ENCODE measurements at regions not wholly inside any gene's neighbourhood (a gene's known extent, or its start where the extent isn't known, plus 50 kb on each side); places are given as distances from the start of the nearest gene placed in this dataset.

DNA sequence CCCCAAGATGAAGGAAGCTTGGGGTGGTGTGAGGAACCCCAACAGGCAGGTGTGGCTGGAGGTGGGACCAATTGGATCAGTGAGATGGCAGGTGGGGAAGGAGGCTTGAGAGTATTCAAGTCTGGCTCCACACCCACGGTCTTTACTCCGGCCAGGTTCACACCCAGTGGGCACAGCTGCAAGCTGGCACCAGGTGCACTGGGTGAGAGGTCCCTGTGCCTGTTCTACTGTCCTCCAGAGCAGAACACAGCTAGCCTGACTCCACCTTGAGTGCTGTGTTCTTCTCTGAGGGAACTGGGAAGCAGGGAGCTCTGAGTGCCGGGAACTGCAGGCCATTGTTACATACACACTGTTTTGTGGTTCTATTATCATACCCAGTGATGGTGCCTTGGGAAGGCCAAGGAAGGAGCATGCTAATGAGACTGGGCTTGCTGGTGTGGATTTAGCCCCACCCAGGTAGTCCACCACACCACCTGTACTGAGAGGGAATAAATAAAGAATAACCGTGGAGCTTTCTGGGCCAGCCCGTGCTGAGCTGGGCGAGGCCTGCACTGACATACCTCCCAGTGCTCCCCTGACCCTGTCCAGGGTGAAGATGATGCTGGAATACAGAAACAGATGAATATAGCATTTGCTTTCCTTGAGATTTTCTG lies 93.4 kb downstream of the ABHD5 start:
- no peak for DNase-seq (ENCODE audit: low spot score)

DNA sequence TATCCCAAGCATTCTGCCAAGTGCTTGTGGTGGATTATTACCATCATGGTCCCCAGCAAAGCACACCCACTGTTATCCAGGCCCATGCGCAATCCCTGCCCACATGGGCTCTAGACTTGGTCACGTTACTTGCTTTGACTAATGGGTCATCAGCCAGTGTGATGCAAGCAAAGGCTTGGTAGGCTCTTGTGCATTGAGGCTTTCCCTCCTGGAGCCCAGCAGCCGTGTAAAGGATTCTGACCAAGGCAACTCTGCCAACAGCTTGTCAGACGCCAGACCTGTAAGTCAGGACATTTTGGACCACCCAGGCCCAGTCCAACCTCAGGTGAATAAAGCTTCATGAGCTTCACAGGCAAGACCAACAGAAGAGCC lies 93.9 kb downstream of the ABHD5 start:
- no peak for DNase-seq (ENCODE audit: low spot score)

DNA sequence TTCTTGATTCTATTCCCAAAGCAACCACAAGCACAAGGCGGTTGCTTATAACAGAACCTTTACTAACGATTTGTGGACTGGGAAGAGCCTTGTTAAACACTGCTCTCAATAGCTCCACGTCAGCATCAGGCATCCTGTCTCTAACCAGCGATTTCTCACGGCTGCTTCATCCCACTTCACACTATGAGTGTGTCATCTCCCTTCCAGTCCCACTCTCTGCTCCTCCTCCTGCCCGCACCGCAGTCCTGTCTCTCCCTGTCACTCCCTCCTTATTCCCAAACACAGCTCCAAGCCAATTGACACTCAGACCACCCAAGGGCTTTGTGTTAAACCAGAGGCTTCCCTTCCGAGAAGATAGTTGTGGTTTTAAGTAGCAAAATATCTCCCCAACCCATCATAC lies 94.8 kb downstream of the ABHD5 start:
- DNase-seq (ENCODE audit: low spot score), result peak; percentile 76

DNA sequence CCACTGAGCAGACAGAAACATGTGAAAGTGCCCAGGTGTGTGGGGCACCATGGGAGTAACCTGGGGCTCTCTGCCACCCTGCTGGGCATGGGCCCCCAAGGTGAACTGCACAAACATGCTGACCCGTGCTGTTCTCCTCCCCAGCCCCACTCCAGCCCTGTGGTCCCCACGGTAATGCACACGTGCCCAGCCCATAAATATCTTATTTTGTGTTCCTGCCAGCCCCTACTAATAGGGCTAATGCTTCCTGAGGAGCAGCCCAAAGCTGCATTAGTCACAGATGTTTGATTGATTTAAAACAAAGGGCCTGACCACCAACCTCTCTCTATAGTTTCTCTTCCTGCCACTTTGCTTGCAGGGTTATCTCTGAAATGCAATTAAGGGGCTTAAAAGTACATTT lies 95.4 kb downstream of the ABHD5 start:
- DNase-seq (ENCODE audit: low spot score), result no peak

DNA sequence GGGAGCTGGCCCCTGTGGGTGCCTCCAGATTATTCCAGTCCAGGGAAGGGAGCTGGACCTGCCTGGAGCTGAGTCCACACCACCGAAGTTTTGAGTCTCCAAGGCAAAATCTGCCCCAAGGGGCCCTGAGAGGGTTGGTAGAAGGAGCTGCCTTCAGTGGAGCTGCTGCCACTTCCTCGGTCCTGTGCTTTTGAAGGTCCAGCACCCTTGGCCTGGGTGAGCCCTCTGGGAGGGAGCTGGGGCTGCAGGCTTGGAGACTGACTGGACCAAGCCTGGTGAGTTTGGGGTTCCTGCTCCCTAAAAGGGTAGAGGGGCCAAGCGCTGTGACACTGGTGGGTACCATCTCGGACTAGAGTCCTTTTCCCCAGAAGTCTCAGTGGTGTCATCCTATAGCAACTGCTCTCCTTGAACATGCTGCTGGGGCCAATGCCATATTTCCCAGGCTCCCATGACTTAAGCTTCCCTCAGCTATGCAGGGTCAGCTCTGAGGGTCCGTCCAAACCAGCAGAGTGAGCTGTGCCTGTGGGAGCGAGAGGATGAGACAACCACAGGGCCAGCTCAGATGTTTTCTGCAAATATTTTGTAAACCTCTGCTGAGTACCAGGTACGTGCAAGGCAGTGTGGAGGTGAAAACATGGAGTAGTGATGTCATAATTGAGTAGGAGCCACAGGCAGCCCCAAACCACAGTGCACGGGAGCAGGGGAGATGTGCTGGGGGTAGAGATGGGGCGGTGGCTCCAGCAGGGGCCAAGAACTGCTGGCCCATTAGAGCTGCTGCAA lies 96.0 kb downstream of the ABHD5 start:
- DNase-seq (ENCODE audit: low spot score), result no peak

DNA sequence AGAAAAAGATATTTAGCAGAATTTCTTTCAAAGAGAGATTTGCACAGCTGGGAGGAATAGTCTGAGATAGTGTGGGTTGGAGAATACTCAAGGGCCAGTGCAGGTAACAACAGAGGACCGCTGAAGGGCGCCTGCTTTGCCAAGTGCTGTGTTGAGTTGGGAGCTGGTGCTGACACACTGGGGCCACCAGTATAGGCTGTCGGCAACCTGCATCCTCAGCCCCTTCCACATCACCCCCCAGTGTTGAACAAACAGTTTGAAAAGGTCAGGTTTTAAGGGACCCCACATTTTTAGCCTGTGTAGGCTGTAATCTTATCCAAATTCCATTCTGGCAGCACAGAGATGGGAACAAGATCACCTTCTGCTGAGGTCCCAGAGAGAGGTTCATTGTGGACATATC lies 96.6 kb downstream of the ABHD5 start:
- DNase-seq (ENCODE audit: low spot score), result no peak

DNA sequence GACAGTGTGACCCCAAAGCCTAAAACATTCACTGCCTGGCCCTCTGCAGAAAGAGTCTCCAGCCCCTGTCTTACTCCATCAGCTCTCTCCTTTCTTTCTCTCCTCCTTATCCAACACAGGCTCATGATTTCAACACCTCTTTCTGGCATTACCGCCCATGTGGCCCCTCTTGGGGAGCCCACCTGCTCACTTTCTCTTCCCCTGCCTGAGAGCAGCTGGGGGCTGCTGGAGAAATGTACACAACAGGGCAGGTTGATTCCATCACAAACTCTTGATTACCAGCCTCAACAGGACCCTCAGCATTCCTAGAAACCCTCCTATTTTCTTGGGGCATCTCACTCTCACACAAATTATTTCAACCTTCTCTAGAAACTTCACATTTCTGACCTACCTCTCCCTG lies 98.3 kb downstream of the ABHD5 start:
- no peak for DNase-seq (ENCODE audit: low spot score)

DNA sequence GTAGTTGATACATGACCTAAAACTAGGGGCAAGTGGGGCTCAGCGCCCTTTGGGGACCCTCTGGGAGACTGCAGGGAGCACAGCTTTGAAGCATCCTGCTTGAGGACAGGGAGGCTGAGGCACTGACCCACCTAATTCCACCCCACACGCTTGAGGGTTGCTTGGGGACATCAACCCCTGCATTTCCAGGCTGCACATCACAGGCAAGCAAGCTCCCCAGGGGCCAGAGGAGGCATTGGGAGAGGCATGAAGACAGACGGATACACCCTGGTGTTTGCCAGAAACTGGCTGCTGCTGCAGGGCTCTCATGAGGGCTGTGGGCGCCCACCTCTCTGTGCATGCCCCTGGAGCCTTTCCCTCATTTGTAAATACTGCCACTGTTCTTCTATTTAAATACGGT lies 99.3 kb downstream of the ABHD5 start:
- DNase-seq (ENCODE audit: low spot score), result no peak

DNA sequence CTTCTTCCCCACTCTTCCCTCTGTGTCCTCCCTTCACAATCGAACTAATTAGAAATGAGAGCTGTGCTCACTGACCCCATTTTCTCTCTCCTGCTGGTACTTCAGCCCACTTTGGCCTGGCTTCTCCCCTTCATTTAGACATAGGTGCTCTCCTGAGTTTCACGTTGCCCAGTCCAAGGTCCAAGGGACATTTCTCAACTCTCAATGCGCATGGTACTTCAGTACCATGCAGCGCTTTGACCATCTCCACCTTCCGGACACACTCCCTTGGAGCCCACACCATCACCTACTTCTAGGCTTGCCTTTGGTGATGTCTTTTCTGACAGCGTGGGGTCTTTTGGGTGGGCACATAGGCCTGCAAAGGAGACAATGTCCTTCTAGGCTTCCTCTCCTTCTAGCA lies 99.7 kb downstream of the ABHD5 start:
- no peak for DNase-seq (ENCODE audit: low spot score)

DNA sequence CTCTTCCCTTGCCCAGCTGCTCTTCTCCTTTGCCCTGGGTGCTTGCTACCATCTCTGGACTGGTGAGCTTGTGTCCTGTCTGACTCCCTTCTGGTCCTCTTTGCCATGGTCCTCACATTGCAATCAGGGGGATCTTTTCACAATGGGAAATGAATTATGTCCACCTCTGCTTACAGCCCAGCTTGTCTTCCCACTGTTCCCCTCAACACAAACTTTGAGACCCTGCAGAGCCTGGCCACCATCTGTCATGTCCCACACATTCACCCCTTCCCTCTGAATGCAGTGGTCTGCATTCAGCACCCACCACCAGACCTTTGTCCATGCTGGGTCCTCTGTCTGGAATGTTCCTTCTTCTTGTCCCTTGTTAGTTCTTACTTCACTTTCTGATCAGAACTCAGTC lies 100.5 kb downstream of the ABHD5 start:
- no peak for DNase-seq (ENCODE audit: low spot score)

DNA sequence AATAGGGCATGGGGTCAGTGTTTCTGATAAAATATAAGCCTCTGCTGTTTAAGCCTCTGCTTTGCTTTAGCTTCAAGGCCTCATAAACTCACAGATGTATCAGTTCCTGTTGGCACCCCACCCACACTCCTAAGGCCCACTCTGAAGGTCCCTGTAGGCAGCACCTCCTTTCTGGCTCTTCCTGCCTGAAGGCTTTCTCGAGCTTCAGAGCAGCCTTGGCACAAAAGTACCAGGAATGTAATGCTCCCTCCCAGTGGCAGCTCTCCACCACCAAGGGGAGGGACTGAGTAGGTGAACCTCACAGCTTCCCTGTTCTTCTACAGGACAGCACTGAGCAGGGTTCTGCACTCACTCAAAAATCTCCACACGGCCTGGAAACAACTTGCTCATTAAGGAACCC lies 102.2 kb downstream of the ABHD5 start:
- DNase-seq (ENCODE audit: low spot score), result peak; percentile 36

DNA sequence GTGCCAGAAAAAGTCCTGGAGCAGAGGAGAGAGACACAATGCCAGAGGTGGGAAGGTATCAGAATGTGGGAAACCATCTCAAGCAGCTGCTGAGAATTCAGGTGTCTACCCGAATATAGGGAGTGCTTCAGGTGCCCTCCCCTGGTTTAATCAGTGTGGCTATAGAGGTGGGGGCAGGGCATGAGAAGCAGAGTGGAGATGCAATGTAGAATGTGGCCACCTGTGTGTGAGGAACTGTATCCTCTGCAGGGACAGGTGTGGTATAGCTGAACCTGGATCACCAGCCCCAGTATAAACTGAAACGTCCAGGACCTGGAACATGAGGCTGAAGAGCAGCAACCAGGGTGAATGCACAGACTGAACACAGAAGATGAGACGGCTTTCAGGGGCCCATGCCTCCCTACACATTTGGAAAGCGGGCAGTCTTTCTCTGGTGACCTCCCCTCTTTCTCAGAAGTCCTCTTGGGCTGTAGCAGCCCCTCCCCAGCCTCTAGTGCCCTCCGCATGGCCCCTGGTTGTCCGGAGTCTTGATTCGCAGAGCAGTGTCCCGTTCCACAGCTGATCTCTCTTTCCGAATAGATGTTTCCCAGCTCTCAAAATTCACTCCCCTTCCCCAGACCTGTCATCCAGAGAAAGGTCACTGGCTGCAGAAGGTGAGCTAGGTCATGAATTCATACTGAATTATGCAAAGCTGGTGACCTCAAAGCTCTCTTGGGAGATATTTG lies 103.1 kb downstream of the ABHD5 start:
- DNase-seq (ENCODE audit: low spot score), result no peak

DNA sequence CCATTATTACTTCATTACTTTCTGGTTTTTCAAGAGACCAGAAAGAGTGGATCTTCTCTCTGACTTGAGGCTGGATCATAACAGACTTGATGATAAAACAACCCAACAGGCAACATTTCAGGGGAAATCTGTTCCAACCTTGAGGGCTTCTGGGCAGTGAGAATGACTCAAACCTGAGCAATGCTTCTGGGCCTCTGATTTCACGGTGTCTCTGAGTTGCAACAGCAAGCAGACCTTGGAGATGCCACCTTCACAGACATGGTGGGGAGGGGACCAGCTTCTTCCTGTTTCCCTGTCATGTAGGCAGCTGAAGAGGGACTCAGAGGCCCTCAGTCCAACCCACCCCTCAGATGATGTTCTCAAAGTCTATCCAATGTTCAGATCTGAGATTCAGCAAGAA lies 104.0 kb downstream of the ABHD5 start:
- DNase-seq (ENCODE audit: low spot score), result peak; percentile 75

DNA sequence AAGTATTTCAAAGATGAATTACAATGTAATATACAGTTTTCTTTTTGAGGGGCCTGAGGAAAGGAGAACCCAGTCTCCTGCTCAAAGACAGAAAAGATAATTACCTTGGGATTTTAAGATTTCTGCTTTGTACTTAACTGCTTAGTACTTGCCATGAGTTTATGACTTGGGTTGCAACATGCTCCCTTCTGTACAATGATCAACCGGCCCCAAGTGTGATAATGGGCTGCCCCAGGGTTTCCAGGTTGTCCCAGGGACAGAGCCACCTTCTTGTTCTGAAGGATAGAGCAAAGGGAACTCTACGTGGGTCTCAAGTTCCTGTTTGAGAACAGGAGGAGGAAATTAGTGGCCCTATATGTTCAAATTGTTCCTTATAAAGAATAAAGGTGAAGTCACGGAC lies 104.8 kb downstream of the ABHD5 start:
- DNase-seq (ENCODE audit: low spot score), result no peak

DNA sequence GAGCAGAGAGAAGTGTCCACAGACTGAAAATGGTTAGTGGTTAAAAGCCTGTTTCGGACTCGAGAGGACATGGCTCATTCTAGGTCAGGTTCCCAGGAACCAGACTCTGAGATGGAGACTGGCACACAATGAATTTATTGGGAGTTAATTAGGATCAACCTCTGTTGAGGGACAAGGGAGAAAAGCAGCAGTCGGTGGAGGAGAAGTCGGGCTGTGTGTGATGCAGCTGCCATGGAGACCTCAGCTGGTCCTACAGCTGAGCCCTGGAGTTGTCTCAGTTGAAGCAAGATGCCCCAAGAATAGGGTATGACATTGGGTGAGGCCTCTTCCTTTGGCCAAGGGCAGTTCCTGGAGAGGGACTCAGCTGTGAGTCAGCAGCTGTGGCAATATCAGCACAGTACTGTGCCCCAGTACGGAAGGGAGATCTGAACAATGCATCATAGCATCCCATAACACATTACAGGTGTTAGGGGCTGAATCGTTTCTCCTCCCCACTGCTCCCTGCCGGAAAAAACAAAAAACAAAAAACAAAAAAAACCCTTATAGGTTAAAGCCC lies 105.4 kb downstream of the ABHD5 start:
- peak; percentile 40 for DNase-seq (ENCODE audit: low spot score)

DNA sequence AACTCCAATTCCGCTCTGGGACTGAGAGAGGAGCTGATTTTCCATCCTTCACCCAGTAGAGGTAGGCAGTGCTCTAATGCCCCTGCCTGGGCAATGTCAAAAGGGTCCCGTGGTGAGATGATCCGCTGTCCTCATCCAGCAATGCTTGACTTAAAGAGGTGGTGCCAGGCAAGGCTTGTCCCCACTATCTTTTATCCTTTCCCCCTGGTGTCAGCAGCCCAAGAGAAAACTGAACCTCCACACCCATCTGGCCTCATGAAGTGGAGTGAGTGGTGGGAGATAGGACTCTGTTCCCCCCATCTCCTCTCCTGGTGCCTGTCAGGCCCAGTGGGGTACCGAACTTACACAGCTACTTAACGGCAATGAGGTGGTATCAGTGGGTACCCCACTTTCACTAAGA lies 107.1 kb downstream of the ABHD5 start:
- DNase-seq (ENCODE audit: low spot score), result no peak

DNA sequence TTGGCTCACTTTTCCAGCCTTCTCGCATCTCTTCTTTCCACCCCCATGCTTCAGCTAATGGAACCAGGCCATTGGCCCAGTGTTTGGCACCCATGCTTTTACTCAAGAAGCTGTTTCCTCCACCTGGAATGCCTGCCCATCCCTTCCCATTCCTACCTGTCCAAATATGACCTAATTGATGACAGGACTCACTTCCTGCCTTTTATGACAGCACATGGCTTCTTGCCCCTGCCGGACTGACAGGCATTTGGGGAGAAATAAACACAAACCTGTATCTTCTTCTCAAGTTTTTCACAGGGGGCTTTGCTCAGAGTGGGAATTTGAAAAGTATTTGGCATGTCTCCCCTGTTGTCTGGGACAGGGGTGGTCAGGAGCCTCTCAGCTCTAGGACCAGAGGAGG lies 120.1 kb downstream of the ABHD5 start:
- no peak for DNase-seq (ENCODE audit: low spot score)

DNA sequence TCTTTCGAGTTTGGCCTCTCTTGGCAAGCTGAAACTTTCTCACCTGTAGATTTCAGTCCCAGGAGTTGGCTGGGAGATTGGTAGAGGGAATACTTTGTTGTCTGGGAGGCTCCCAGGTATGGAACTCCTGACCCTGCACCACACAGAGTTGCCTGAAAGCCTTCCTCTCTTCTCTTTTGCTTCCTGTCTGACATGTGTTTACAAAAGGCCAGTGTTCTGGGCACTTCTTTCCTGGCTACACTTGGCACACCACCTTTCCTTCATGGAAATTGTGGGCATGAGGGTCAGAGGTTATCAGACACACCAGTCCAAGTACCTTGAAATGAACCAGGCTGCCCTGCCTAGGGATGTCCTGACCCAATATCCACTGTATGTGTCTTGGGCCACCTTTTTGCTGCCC lies 123.7 kb downstream of the ABHD5 start:
- DNase-seq (ENCODE audit: low spot score), result no peak

DNA sequence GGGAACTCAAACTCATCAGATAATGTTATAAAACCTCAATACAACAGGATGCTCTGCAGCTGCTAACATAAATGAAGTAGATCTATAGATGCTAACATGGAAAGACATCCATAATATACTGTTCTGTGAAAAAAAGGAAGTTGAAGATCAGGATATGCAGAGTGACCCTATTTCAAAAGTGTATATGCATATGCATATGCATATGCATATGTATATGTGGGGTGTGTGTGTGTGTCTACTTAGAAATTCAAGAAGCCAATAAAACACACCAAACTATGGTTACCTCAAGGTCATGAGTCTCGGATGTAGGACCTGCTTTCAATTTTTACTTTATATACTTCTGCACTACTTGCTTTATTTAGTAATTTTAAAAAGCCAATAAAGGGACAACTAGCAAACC lies 125.6 kb downstream of the ABHD5 start:
- DNase-seq (ENCODE audit: low spot score), result no peak

DNA sequence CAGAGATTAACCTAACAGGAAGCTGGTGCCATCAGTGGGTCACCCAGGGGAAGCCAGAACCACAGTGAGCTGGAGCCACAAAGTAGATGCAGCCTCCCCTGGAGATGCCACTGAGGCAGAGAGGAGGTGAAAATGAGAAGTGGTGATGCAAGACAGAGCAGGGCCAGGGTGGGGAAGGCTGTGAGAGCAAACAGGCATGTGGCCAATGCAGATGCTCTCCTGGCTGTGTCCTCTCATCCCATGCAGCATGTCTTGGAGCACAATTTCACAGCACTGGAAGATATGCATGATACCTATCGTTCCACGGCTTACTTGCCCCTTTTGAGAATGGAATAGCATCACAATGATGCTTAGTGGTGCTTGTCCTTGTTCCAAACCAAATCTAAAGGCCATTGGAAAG lies 126.3 kb downstream of the ABHD5 start:
- DNase-seq (ENCODE audit: low spot score), result no peak

DNA sequence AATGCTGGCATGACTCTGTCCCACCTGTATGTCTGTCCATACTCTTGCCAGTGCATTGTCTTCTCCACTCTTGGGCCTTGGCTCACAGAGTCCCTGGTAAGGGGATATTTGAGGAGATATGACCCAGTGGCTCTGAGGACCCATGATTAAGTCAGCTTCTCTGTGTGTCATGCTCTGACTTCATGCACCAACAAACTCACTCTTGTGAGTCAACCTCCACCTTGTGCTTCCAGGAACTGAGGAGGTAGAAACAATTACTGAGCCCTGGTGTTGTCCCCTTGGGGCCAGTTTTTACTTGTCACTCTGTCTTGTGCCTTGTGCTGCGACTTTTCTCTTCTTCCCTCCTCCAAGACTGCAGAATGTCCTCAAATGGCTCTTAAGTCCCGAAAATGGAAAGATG lies 127.1 kb downstream of the ABHD5 start:
- DNase-seq (ENCODE audit: low spot score), result no peak

DNA sequence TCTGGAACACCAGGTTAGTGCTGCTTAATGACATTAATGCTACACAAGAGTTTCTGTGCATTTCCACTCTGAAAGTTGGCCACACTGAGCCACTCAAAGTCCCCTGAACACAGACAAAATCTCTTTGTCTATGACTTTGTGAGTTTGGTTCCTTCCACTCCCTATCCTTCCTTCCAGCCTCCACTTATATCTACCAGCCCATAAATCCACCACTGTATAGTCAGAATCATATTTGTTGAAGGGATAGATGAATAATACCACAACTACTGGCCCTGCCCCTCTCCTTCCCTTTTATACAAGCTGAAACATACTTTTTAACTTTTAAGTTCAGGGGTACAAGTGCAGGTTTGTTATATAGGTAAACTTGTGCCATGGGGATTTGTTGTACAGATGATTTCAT lies 127.5 kb downstream of the ABHD5 start:
- no peak for DNase-seq (ENCODE audit: low spot score)

Data from AG08395 (cell line).